ENCODE measurements at regions not wholly inside any gene's neighbourhood (a gene's known extent, or its start where the extent isn't known, plus 50 kb on each side); places are given as distances from the start of the nearest gene placed in this dataset.

DNA sequence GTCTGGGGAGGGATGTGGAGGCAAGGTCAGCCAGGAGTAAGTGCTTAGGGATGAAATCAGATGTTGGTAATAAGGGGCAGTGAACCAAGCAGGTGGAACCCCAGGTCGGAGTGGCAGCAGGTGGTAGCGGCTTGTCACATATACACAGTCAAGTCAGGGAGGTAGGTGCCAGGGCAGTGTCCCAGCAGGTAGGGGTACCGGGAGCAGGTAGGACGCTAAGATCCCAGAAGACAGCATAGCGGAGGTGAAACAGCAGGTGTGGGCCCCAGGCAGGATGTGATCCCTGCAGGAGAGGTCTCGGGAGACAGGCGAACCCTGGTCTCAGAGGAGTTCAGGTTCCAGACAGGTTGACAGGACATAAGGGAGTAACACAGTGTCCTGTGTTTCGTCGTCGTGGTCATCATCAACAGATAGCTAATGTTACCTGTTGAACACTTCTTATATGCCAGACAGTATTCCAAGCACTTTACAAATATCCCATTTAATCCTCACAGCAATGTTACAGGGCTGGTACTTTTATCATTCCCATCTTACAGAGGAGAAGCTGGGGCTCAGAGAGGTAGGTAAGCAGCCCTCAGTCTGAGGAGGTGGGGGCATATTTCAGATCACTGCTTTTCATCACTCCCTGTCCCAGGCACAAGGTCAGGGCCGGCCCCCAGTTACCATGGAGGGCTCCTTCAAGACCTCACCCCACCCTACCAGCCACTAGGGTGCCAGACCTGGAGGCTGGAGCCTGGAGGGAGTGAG lies 241.6 kb downstream of the UACA start:
- H2AFZ ChIP-seq (ENCODE audit: low read length), result no peak overlapping the region
- DNase-seq (ENCODE audit: low spot score), result no peak
- no peaks in the 10 kb centered on the region for H3K9me2 ChIP-seq (ENCODE audit: insufficient read depth, low read length)
- no peak overlapping the region for H3K27ac ChIP-seq (ENCODE audit: low read depth, low read length, poor library complexity, severe bottlenecking)
- ChIA-PET CTCF (ENCODE audit: unreplicated experiment) (no interaction called here), POLR2A (no interaction called here)
- no peaks in the 10 kb centered on the region for H3K79me2 ChIP-seq (ENCODE audit: insufficient read depth, low read depth, low read length)
- H3K9me3 ChIP-seq (ENCODE audit: low read length), result no peaks in the 10 kb centered on the region
- peaks cover 5% of the 10 kb centered on the region for H3K4me1 ChIP-seq (ENCODE audit: insufficient read depth, low read length, poor library complexity, severe bottlenecking)
- no peak overlapping the region for H3K4me2 ChIP-seq (ENCODE audit: low read length)
- H3K36me3 ChIP-seq (ENCODE audit: insufficient read depth, low read length), result no peaks in the 10 kb centered on the region
- H4K20me1 ChIP-seq (ENCODE audit: insufficient read depth, low read length), result no peaks in the 10 kb centered on the region
- no TSS peak for BruUV-seq (replicated peaks)
- H3K4me3 ChIP-seq (ENCODE audit: low read depth, low read length, poor library complexity, severe bottlenecking), result no peak overlapping the region
- intact Hi-C loops (cut with micrococcal nuclease; ENCODE audit: unreplicated experiment), result no loop called here
- no peak for TF ChIP-seq EZH2phosphoT487 (IDR thresholded peaks at IDR 0.05; ENCODE audit: borderline replicate concordance, low read depth, low read length)
- TF ChIP-seq, protein P1, sequence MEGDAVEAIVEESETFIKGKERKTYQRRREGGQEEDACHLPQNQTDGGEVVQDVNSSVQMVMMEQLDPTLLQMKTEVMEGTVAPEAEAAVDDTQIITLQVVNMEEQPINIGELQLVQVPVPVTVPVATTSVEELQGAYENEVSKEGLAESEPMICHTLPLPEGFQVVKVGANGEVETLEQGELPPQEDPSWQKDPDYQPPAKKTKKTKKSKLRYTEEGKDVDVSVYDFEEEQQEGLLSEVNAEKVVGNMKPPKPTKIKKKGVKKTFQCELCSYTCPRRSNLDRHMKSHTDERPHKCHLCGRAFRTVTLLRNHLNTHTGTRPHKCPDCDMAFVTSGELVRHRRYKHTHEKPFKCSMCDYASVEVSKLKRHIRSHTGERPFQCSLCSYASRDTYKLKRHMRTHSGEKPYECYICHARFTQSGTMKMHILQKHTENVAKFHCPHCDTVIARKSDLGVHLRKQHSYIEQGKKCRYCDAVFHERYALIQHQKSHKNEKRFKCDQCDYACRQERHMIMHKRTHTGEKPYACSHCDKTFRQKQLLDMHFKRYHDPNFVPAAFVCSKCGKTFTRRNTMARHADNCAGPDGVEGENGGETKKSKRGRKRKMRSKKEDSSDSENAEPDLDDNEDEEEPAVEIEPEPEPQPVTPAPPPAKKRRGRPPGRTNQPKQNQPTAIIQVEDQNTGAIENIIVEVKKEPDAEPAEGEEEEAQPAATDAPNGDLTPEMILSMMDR (conservative IDR thresholded peaks at IDR 0.05; ENCODE audit: low read length), result no peak

DNA sequence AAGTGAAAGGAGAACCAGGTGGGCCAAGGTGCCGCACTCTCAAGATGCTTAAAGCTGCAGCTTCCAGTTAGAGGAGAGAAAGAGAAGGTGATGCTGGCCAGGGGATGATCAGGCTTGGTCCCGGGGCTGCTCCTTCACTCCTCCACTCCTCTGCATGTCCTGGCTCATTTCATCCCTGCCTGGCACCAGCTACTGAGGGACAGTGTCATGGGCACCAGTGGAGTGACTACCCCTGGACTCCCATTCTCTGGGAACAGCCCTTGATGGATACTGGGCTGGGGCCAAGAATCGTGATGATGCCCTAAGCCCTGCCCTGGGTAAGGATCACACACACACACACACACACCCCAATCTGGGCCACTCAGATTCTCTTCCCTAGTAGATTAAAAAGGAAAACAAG lies 243.7 kb downstream of the UACA start:
- H3K4me1 ChIP-seq (ENCODE audit: insufficient read depth, low read length, poor library complexity, severe bottlenecking), result no peaks in the 10 kb centered on the region
- H3K9me2 ChIP-seq (ENCODE audit: insufficient read depth, low read length), result no peaks in the 10 kb centered on the region
- DNase-seq (ENCODE audit: low spot score), result no peak
- no peak overlapping the region for H3K4me2 ChIP-seq (ENCODE audit: low read length)
- no peak overlapping the region for H3K27ac ChIP-seq (ENCODE audit: low read depth, low read length, poor library complexity, severe bottlenecking)
- no peak overlapping the region for H3K4me3 ChIP-seq (ENCODE audit: low read depth, low read length, poor library complexity, severe bottlenecking)
- H3K9me3 ChIP-seq (ENCODE audit: low read length), result no peaks in the 10 kb centered on the region
- H2AFZ ChIP-seq (ENCODE audit: low read length), result no peak overlapping the region
- no peaks in the 10 kb centered on the region for H3K79me2 ChIP-seq (ENCODE audit: insufficient read depth, low read depth, low read length)
- intact Hi-C loops (cut with micrococcal nuclease; ENCODE audit: unreplicated experiment), result no loop called here
- no peaks in the 10 kb centered on the region for H4K20me1 ChIP-seq (ENCODE audit: insufficient read depth, low read length)
- TF ChIP-seq, protein P1 (conservative IDR thresholded peaks at IDR 0.05; ENCODE audit: low read length), result no peak
- TF ChIP-seq EZH2phosphoT487 (IDR thresholded peaks at IDR 0.05; ENCODE audit: borderline replicate concordance, low read depth, low read length), result no peak
- CTCF ChIA-PET (ENCODE audit: unreplicated experiment), result no interaction called here
- BruUV-seq (replicated peaks), result no TSS peak
- no peaks in the 10 kb centered on the region for H3K36me3 ChIP-seq (ENCODE audit: insufficient read depth, low read length)
- POLR2A ChIA-PET, result interaction anchor here (1.0 kb wide), 1 partner anchor 16 kb away, joined by 3 read pairs; no protein-coding TSS in a partner anchor

DNA sequence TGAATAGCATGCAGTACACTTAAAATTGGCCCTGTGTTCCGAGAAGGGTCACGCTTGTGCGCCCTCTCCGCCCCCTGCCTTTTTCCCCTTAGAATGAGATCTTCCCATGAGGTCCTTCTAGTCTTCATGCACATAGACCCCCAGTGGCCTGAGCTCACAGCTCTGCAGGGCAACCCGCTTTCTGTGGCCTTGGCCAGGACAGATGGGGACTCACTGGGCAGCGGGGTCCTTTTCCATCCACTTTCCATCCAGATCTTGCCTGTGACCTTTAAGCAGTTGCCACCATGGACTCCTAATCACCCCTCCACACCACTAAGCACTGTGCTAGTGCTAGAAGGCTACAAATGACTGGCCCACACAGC lies 244.4 kb downstream of the UACA start:
- no peak overlapping the region for H3K27ac ChIP-seq (ENCODE audit: low read depth, low read length, poor library complexity, severe bottlenecking)
- H3K4me1 ChIP-seq (ENCODE audit: insufficient read depth, low read length, poor library complexity, severe bottlenecking), result no peaks in the 10 kb centered on the region
- no peaks in the 10 kb centered on the region for H3K9me2 ChIP-seq (ENCODE audit: insufficient read depth, low read length)
- BruUV-seq (replicated peaks), result no TSS peak
- H3K4me2 ChIP-seq (ENCODE audit: low read length), result no peak overlapping the region
- no peak overlapping the region for H3K4me3 ChIP-seq (ENCODE audit: low read depth, low read length, poor library complexity, severe bottlenecking)
- no peaks in the 10 kb centered on the region for H4K20me1 ChIP-seq (ENCODE audit: insufficient read depth, low read length)
- CTCF ChIA-PET (ENCODE audit: unreplicated experiment), result no interaction called here
- no peaks in the 10 kb centered on the region for H3K79me2 ChIP-seq (ENCODE audit: insufficient read depth, low read depth, low read length)
- TF ChIP-seq, protein P1 (conservative IDR thresholded peaks at IDR 0.05; ENCODE audit: low read length), result no peak
- TF ChIP-seq EZH2phosphoT487 (IDR thresholded peaks at IDR 0.05; ENCODE audit: borderline replicate concordance, low read depth, low read length), result no peak
- H3K9me3 ChIP-seq (ENCODE audit: low read length), result no peaks in the 10 kb centered on the region
- no peaks in the 10 kb centered on the region for H3K36me3 ChIP-seq (ENCODE audit: insufficient read depth, low read length)
- POLR2A ChIA-PET, result interaction anchor here (1.0 kb wide), 1 partner anchor 15 kb away, joined by 3 read pairs; no protein-coding TSS in a partner anchor
- DNase-seq (ENCODE audit: low spot score), result no peak
- H2AFZ ChIP-seq (ENCODE audit: low read length), result no peak overlapping the region
- intact Hi-C loops (cut with micrococcal nuclease; ENCODE audit: unreplicated experiment), result no loop called here

All from OCI-LY7 (cell line).